H9 (cell line): ENCODE measurements at regions not wholly inside any gene's neighbourhood (a gene's known extent, or its start where the extent isn't known, plus 50 kb on each side); places are given as distances from the start of the nearest gene placed in this dataset.

Experiments
- DNase-seq: peaks from one replicate; pipeline ENCODE4 v3.0.0-alpha.2; 2017
- H2AFZ ChIP-seq: one replicate; pipeline ENCODE4 v1.6.1; 2013; ENCODE audit warnings: mild to moderate bottlenecking, low read length, control low read depth, moderate library complexity
- H2AK5ac ChIP-seq: 2 replicates; pipeline ENCODE4 v1.6.1; 2013; ENCODE audit warnings: low read length, control low read depth, mixed read lengths; ENCODE audit not compliant: insufficient read length
- H2BK120ac ChIP-seq: one replicate; pipeline ENCODE4 v1.6.1; 2013; ENCODE audit warnings: low read depth, mild to moderate bottlenecking, low read length, control low read depth, inconsistent platforms; ENCODE audit not compliant: poor library complexity, severe bottlenecking
- H2BK12ac ChIP-seq: 2 replicates; pipeline ENCODE4 v1.6.1; 2013; ENCODE audit warnings: low read length, control low read depth, mixed read lengths, low read depth; ENCODE audit not compliant: insufficient read length
- H2BK15ac ChIP-seq: 2 replicates; pipeline ENCODE4 v1.6.1; 2013; ENCODE audit warnings: low read depth, low read length, control low read depth
- H2BK20ac ChIP-seq: one replicate; pipeline ENCODE4 v1.6.1; 2013; ENCODE audit warnings: low read depth, mild to moderate bottlenecking, low read length, control low read depth, inconsistent platforms; ENCODE audit not compliant: poor library complexity, severe bottlenecking
- H2BK5ac ChIP-seq: 2 replicates; pipeline ENCODE4 v1.6.1; 2013; ENCODE audit warnings: low read length, control low read depth, mixed read lengths; ENCODE audit not compliant: insufficient read length
- H3K14ac ChIP-seq: 2 replicates; pipeline ENCODE4 v1.6.1; 2013; ENCODE audit warnings: low read length, control low read depth; ENCODE audit not compliant: insufficient read depth
- H3K18ac ChIP-seq: 2 replicates; pipeline ENCODE4 v1.6.1; 2013; ENCODE audit warnings: low read depth, mild to moderate bottlenecking, mixed read lengths, low read length, control low read depth; ENCODE audit not compliant: insufficient read length
- H3K23ac ChIP-seq: 2 replicates; pipeline ENCODE4 v1.6.1; 2013; ENCODE audit warnings: low read length, control low read depth, mixed read lengths, low read depth; ENCODE audit not compliant: insufficient read length
- H3K23me2 ChIP-seq: 2 replicates; pipeline ENCODE4 v1.6.1; 2013; ENCODE audit warnings: low read depth, mild to moderate bottlenecking, mixed read lengths, low read length, control low read depth; ENCODE audit not compliant: insufficient read length, poor library complexity, severe bottlenecking
- H3K27ac ChIP-seq: 2 replicates; pipeline ENCODE4 v1.5.1; 2013; ENCODE audit warnings: low read length, control low read depth, mixed read lengths, low read depth; ENCODE audit not compliant: insufficient read length
- H3K27me3 ChIP-seq: 2 replicates; pipeline ENCODE4 v1.6.1; 2013; ENCODE audit warnings: low read length, control low read depth, inconsistent platforms; ENCODE audit not compliant: insufficient read depth
- H3K4ac ChIP-seq: 2 replicates; pipeline ENCODE4 v1.6.1; 2013; ENCODE audit warnings: low read depth, mild to moderate bottlenecking, control low read depth, inconsistent platforms, low read length, moderate library complexity
- H3K4me1 ChIP-seq: 2 replicates; pipeline ENCODE4 v1.6.1; 2013; ENCODE audit warnings: low read length, control low read depth, inconsistent platforms; ENCODE audit not compliant: insufficient read depth
- H3K4me2 ChIP-seq: 2 replicates; pipeline ENCODE4 v1.6.1; 2013; ENCODE audit warnings: low read length, control low read depth, mixed read lengths; ENCODE audit not compliant: insufficient read length, insufficient read depth
- H3K56ac ChIP-seq: 2 replicates; pipeline ENCODE4 v1.6.1; 2013; ENCODE audit warnings: low read depth, mild to moderate bottlenecking, mixed read lengths, low read length, control low read depth; ENCODE audit not compliant: insufficient read length
- H3K79me1 ChIP-seq: 2 replicates; pipeline ENCODE4 v1.6.1; 2013; ENCODE audit warnings: low read depth, mild to moderate bottlenecking, moderate library complexity, low read length, control low read depth, inconsistent platforms; ENCODE audit not compliant: insufficient read depth, poor library complexity, severe bottlenecking
- H3K79me2 ChIP-seq: 2 replicates; pipeline ENCODE4 v1.6.1; 2013; ENCODE audit warnings: low read length, control low read depth, inconsistent platforms; ENCODE audit not compliant: insufficient read depth
- H3K9ac ChIP-seq: 2 replicates; pipeline ENCODE4 v1.6.1; 2013; ENCODE audit warnings: low read length, control low read depth, mixed read lengths; ENCODE audit not compliant: insufficient read length; ENCODE audit errors: extremely low read depth
- H3K9me3 ChIP-seq: one replicate; pipeline ENCODE4 v1.6.1; 2013; ENCODE audit warnings: low read depth, low read length, inconsistent platforms; ENCODE audit not compliant: control insufficient read depth
- H3T11ph ChIP-seq: one replicate; pipeline ENCODE4 v1.6.1; 2013; ENCODE audit warnings: mild to moderate bottlenecking, low read length, control low read depth, inconsistent platforms
- H4K20me1 ChIP-seq: one replicate; pipeline ENCODE4 v1.6.1; 2013; ENCODE audit not compliant: control insufficient read depth, insufficient read length, insufficient read depth
- H4K5ac ChIP-seq: 2 replicates; pipeline ENCODE4 v1.6.1; 2013; ENCODE audit warnings: low read depth, mild to moderate bottlenecking, mixed read lengths, low read length, control low read depth; ENCODE audit not compliant: insufficient read length
- H4K8ac ChIP-seq: replicated peaks from 2 replicates; pipeline ENCODE4 v1.6.1; 2013; ENCODE audit warnings: low read length, control low read depth, mixed read lengths, low read depth; ENCODE audit not compliant: insufficient read length
- H4K91ac ChIP-seq: 2 replicates; pipeline ENCODE4 v1.6.1; 2013; ENCODE audit warnings: low read depth, mild to moderate bottlenecking, moderate library complexity, mixed read lengths, low read length, control low read depth; ENCODE audit not compliant: insufficient read length
- H3K27ac Mint-ChIP-seq, 3 experiments: 2 replicates in 2 of 3; 3 replicates in 1 of 3; pipeline ENCODE4 v1.8.0; 2020 to 2021; ENCODE audit warnings: mixed read lengths in 3 of 3, mild to moderate bottlenecking in 1 of 3, moderate library complexity in 1 of 3
- H3K27me3 Mint-ChIP-seq: 2 replicates; pipeline ENCODE4 v1.8.0; 2021; ENCODE audit warnings: low read depth, mild to moderate bottlenecking, moderate library complexity, mixed read lengths
- H3K36me3 Mint-ChIP-seq, 3 experiments: 2 replicates in 2 of 3; 3 replicates in 1 of 3; pipeline ENCODE4 v1.8.0; 2020 to 2021; ENCODE audit warnings: low read depth in 3 of 3, mixed read lengths in 3 of 3; ENCODE audit not compliant: insufficient read depth in 1 of 3
- H3K4me1 Mint-ChIP-seq, 2 experiments: 2 replicates each; pipeline ENCODE4 v1.8.0; 2020; ENCODE audit warnings: mixed read lengths in 2 of 2
- H3K4me3 Mint-ChIP-seq, 2 experiments: 2 replicates in 1 of 2; 3 replicates in 1 of 2; pipeline ENCODE4 v1.8.0; 2020 to 2021; ENCODE audit warnings: mild to moderate bottlenecking in 2 of 2, mixed read lengths in 2 of 2, moderate library complexity in 1 of 2
- H3K9me3 Mint-ChIP-seq, 2 experiments: 2 replicates in 1 of 2; 3 replicates in 1 of 2; pipeline ENCODE4 v1.8.0; 2020; ENCODE audit warnings: mild to moderate bottlenecking in 2 of 2, mixed read lengths in 2 of 2, moderate library complexity in 1 of 2
- WGBS: extraction: QIAGEN DNeasy Blood & Tissue Kit; methylation state at CpG from one replicate; pipeline ENCODE4 v1.1.7; 2013; ENCODE audit warnings: missing lambda C conversion rate, low lambda C conversion rate, mixed read lengths; ENCODE audit not compliant: insufficient read length; ENCODE audit errors: extremely low coverage; 5-methylcytosine and 5-hydroxymethylcytosine counted together
- TF ChIP-seq, protein P1 (sequence below): fragments of 200-600 bp; sonication (generic); conservative IDR thresholded peaks from 3 replicates; pipeline ENCODE4 v1.8.0; 2021; ENCODE audit warnings: antibody characterized with exemption, mild to moderate bottlenecking

GRCh38 chr12:13348464-13348863 lies 151.9 kb downstream of the EMP1 start:
- no peaks in the 10 kb centered on the region for H3K27me3 ChIP-seq
- H2BK5ac ChIP-seq, result no peak overlapping the region
- no peak overlapping the region for H3K27ac Mint-ChIP-seq
- H4K20me1 ChIP-seq, result no peaks in the 10 kb centered on the region
- no peak overlapping the region for H3K23ac ChIP-seq
- DNase-seq, result no peak
- no peak overlapping the region for H3T11ph ChIP-seq
- no peak overlapping the region for H3K4ac ChIP-seq
- H2AFZ ChIP-seq, result no peak overlapping the region
- no peak overlapping the region for H3K14ac ChIP-seq
- no peaks in the 10 kb centered on the region for H3K79me2 ChIP-seq
- H3K36me3 Mint-ChIP-seq, result no peaks in the 10 kb centered on the region
- no peak overlapping the region for H3K9ac ChIP-seq
- no peak overlapping the region for H3K27ac ChIP-seq
- peaks cover 7 to 9% of the 10 kb centered on the region in 2 experiments for H3K4me1 Mint-ChIP-seq
- H2BK12ac ChIP-seq, result no peak overlapping the region
- H2AK5ac ChIP-seq, result no peak overlapping the region
- H3K23me2 ChIP-seq, result no peaks in the 10 kb centered on the region
- no peak overlapping the region for H2BK120ac ChIP-seq
- no peak overlapping the region for H2BK20ac ChIP-seq
- no peaks in the 10 kb centered on the region for H3K4me1 ChIP-seq
- H3K56ac ChIP-seq, result no peak overlapping the region
- H3K18ac ChIP-seq, result no peak overlapping the region
- no peak overlapping the region for H4K8ac ChIP-seq
- no peak overlapping the region for H3K4me2 ChIP-seq
- no peak overlapping the region for H2BK15ac ChIP-seq
- no peaks in the 10 kb centered on the region for H3K9me3 ChIP-seq
- WGBS, result no CpG with 5 or more reads among the region's 1 CpG
- no peak overlapping the region for H4K5ac ChIP-seq
- no peak overlapping the region for H4K91ac ChIP-seq
- no peaks in the 10 kb centered on the region for H3K9me3 Mint-ChIP-seq
- H3K79me1 ChIP-seq, result no peaks in the 10 kb centered on the region
- no peak overlapping the region for H3K4me3 Mint-ChIP-seq
- H3K27me3 Mint-ChIP-seq, result no peaks in the 10 kb centered on the region; the same call in 1 of the 2 replicates
- TF ChIP-seq, protein P1, sequence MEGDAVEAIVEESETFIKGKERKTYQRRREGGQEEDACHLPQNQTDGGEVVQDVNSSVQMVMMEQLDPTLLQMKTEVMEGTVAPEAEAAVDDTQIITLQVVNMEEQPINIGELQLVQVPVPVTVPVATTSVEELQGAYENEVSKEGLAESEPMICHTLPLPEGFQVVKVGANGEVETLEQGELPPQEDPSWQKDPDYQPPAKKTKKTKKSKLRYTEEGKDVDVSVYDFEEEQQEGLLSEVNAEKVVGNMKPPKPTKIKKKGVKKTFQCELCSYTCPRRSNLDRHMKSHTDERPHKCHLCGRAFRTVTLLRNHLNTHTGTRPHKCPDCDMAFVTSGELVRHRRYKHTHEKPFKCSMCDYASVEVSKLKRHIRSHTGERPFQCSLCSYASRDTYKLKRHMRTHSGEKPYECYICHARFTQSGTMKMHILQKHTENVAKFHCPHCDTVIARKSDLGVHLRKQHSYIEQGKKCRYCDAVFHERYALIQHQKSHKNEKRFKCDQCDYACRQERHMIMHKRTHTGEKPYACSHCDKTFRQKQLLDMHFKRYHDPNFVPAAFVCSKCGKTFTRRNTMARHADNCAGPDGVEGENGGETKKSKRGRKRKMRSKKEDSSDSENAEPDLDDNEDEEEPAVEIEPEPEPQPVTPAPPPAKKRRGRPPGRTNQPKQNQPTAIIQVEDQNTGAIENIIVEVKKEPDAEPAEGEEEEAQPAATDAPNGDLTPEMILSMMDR, result no peak
